NB4 (cell line): ENCODE measurements at regions not wholly inside any gene's neighbourhood (a gene's known extent, or its start where the extent isn't known, plus 50 kb on each side); places are given as distances from the start of the nearest gene placed in this dataset.
A peak's percentile ranks its signal among the peaks of the same experiment; 100 is the strongest.

Experiments used
- DNase-seq: peaks from one replicate; pipeline ENCODE4 v3.0.0; 2010; ENCODE audit warnings: low read depth
- H3K4me3 ChIP-seq: one replicate; pipeline ENCODE4 v1.5.1; 2011; ENCODE audit warnings: mild to moderate bottlenecking, low read depth, low read length, moderate library complexity
- MYC ChIP-seq: IDR thresholded peaks from 2 replicates; pipeline ENCODE4 v1.6.1; 2011; ENCODE audit warnings: low read depth, low read length
- POLR2A ChIP-seq: IDR thresholded peaks from 2 replicates; pipeline ENCODE4 v1.6.1; 2011; ENCODE audit warnings: mild to moderate bottlenecking; ENCODE audit not compliant: insufficient read length; ENCODE audit errors: extremely low read depth
- TF ChIP-seq, protein P1 (sequence below): IDR thresholded peaks from 2 replicates; pipeline ENCODE4 v1.6.1; 2011; ENCODE audit warnings: low read depth, low read length
- TF ChIP-seq, protein P2 (sequence below): IDR thresholded peaks from one replicate; pipeline ENCODE4 v1.5.1; 2012; ENCODE audit warnings: low read depth, low read length

DNA sequence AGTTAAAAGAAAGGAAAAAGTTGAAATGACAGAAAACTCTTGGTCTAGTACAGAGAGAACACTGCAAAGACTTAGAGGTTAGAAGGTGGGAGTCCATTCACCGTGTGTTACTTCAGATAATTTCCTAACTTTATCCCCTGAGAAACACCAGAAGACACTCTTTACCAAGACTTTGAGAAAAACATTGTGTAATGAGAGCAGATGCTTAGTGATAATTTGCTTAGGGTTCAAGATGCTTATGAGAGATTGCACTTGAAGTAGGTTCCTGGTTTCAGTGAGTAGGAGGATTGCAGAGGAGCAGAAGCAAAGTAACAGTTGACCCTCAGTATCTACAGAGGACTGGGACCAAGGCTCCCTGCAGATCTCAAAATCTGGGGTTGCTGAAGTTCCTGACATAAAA lies 594.1 kb downstream of the NR2F2 start:
- DNase-seq: peak; percentile 67
- no peak overlapping the region for H3K4me3 ChIP-seq
- TF ChIP-seq MYC (peak; percentile 52; the same call in 1 of the 2 replicates), POLR2A (no peak)
- TF ChIP-seq, protein P1, sequence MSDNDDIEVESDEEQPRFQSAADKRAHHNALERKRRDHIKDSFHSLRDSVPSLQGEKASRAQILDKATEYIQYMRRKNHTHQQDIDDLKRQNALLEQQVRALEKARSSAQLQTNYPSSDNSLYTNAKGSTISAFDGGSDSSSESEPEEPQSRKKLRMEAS: peak; percentile 50; the same call in 1 of the 2 replicates

DNA sequence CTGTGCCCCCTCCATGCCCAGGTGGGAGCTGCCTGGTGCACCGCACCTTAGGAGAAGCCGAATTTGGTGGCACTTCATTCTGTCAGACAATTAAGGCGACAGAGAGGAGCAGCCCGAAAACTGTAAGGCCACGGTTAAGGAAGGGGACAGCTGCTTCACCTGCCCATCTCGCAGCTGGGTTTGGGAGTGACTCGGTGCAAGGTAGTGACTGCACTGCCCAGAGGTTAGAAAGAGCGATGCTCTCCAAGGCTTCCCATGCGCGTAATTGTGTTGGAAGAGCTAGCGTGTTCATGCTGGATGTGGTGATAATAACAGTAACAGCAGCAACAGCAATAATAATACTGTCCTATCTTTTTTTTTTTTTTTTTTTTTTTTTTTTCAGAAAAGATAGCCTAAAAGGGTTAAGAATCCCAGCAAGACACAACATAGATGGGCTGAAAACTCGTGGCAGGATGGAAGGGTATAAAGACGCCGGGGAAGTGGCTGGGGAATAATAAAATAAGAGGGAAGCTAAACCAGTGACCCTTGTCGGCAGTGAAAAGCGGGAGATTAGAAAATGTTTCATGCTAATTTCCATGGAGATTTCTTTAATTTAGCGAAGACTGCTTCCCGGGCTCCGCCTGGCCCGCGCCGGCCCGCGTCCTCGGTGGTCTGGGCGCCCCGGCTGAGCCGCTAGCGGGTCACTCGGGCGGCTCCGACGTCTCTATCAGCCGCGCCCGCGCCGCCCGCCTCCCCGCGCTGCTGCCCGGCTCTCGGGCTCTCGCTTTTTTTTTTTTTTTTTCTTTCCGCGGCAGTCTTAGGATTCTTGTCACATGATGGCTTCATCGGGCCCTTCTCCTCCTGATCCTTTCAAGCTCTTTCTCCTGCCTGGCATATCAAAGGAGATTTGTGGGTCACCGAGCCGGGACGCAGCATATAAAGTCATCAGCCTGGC lies 617.1 kb downstream of the NR2F2 start:
- no peak for DNase-seq
- TF ChIP-seq MYC: no peak
- no peak for TF ChIP-seq POLR2A
- TF ChIP-seq, protein P2, sequence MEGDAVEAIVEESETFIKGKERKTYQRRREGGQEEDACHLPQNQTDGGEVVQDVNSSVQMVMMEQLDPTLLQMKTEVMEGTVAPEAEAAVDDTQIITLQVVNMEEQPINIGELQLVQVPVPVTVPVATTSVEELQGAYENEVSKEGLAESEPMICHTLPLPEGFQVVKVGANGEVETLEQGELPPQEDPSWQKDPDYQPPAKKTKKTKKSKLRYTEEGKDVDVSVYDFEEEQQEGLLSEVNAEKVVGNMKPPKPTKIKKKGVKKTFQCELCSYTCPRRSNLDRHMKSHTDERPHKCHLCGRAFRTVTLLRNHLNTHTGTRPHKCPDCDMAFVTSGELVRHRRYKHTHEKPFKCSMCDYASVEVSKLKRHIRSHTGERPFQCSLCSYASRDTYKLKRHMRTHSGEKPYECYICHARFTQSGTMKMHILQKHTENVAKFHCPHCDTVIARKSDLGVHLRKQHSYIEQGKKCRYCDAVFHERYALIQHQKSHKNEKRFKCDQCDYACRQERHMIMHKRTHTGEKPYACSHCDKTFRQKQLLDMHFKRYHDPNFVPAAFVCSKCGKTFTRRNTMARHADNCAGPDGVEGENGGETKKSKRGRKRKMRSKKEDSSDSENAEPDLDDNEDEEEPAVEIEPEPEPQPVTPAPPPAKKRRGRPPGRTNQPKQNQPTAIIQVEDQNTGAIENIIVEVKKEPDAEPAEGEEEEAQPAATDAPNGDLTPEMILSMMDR: no peak
- TF ChIP-seq, protein P1: no peak
- H3K4me3 ChIP-seq: no peak overlapping the region

DNA sequence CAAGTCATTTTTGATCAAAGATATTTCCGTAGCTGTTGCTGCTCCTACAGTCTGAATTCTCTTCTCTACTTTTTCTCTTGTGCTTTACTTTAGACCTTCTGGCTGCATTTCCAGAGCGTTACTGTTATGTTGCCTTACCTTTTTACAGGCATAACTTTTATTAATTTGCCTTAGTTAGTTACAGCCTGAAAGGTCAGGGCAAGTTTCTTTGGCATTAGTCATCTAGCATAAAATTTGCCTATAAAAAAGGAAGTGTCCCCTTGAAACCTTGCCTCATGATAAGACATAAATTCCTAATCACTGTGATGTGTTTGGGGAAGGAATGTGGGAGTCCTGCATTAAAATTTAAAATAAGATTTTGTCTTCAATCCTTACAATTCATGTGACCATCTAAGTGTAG lies 618.5 kb downstream of the NR2F2 start:
- TF ChIP-seq, protein P1: no peak
- TF ChIP-seq, protein P2: no peak
- no peak for TF ChIP-seq MYC
- TF ChIP-seq POLR2A: no peak
- DNase-seq: peak; percentile 11
- H3K4me3 ChIP-seq: no peak overlapping the region

DNA sequence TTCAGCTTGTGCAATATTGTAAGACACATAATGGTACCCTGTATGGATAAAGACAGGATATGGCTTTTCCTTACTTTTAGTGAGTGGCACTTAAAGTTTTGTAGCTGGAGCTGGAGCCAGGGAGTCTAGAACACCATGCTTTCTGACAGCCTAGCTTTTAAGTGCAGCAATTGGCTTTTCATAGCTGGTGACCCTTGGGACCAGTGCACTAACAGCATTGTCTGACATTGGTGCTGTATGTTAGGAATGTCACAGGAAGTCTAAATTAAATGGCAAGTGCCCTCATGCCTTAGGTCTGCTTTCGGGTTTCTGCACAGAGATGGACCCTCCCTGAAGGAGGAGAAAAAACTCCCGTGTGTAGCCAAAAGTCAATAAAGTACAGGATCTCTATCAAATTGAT lies 628.2 kb downstream of the NR2F2 start:
- TF ChIP-seq MYC (no peak), POLR2A (no peak)
- TF ChIP-seq, protein P1: no peak
- TF ChIP-seq, protein P2: no peak
- DNase-seq: no peak
- no peak overlapping the region for H3K4me3 ChIP-seq

DNA sequence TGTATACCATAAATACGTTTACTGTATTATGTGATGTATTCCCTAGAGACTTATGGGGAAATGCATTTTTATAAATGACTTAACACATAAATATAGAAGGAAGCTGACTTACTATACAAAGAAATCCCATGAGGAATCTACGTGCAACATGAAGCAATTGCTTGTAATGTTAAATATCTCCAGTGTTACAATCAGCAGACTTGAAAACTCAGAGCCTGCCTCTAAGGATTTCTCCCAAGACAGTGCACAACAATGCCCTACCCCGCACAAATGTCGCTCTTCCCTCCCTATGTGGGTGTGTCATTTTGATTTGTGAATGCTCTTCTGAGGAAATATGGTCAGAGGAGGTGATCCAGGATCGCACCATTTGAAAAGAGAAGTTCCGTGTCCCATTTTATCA lies 629.0 kb downstream of the NR2F2 start:
- TF ChIP-seq POLR2A: no peak
- TF ChIP-seq, protein P2: no peak
- TF ChIP-seq, protein P1: no peak
- TF ChIP-seq MYC: no peak
- DNase-seq: no peak
- no peak overlapping the region for H3K4me3 ChIP-seq

DNA sequence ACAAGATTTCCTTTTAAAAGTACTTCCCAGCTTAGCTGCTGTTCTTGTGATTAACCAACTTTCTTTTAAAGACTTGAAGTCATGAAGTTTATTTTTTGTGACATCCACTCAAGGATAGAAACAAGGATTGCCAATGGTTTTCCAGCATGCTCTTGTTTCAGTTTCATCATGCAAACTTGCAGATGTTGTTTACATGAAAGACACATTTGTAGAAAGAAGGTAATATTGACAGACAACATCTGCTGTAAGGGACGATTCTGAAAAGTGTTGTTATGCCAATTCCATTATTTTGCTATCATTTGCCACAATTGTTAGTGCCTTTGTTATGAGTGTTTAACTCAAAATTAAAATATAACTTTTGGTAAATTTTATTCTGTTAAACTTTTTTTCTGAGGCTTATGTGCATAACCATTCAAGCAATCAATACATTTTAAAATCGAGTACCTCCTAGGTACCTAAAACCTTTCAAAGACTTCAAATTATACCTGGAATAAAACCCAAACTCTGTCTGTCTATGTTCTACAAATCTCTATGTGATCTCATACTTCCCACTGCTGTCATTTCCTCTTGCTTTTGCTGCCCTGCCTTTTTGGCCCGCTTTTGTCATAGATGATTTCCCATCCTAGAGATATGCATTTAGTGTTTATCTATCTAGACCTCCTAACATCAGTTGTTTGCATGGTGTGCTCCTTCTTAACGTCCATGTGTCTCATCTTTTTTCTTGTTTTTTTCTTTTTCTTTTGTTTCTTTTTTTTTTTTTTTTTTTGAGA lies 630.4 kb downstream of the NR2F2 start:
- TF ChIP-seq, protein P2: no peak
- TF ChIP-seq POLR2A (no peak), MYC (no peak)
- TF ChIP-seq, protein P1: no peak
- DNase-seq: no peak
- no peak overlapping the region for H3K4me3 ChIP-seq
